Right lobe of liver (tissue), 4 donors: ENCODE measurements at regions not wholly inside any gene's neighbourhood (a gene's known extent, or its start where the extent isn't known, plus 50 kb on each side); places are given as distances from the start of the nearest gene placed in this dataset.

Experiments
- CTCF ChIP-seq, 4 donors: fragments of 200-600 bp in 3 of 4; fragments of 450-650 bp in 1 of 4; IDR thresholded peaks; one replicate each; pipeline versions ENCODE4 v1.5.1 to v1.8.0; 2016 to 2022; ENCODE audit warnings: antibody characterized with exemption in 4 of 4, mild to moderate bottlenecking in 2 of 4
- POLR2A ChIP-seq: fragments of 450-650 bp; IDR thresholded peaks from one replicate; pipeline ENCODE4 v1.6.1; 2017; ENCODE audit warnings: antibody characterized with exemption, mild to moderate bottlenecking
- donor health status: DM: no; HTN: no; CAD: no.
- donor health status: DM: no; HTN: no; CAD: no.
- donor health status: DM: no; HTN: yes; CAD: no.

- TF ChIP-seq POLR2A (no peak), CTCF (IDR thresholded peaks at IDR 0.05) (no peak)
These were observed 51.8 kb downstream of the UTRN start for GRCh38 chr6:144336900-144337299.
